ENCODE measurements at regions not wholly inside any gene's neighbourhood (a gene's known extent, or its start where the extent isn't known, plus 50 kb on each side); places are given as distances from the start of the nearest gene placed in this dataset.

- no peak for DNase-seq (ENCODE audit: insufficient read length, low spot score)
- FAIRE-seq = no peak
These were observed 194.3 kb downstream of the HS3ST3A1 start for GRCh38 chr17:13407381-13407780.

- no peak for FAIRE-seq
- DNase-seq (ENCODE audit: insufficient read length, low spot score) = no peak
These were observed 195.9 kb downstream of the HS3ST3A1 start for GRCh38 chr17:13405807-13406206.

- FAIRE-seq = no peak
- DNase-seq (ENCODE audit: insufficient read length, low spot score) = no peak
These were observed 196.6 kb downstream of the HS3ST3A1 start for GRCh38 chr17:13405080-13405479.

- DNase-seq (ENCODE audit: insufficient read length, low spot score) = no peak
These were observed 197.5 kb downstream of the HS3ST3A1 start for GRCh38 chr17:13403982-13404946.

GRCh38 chr17:13400491-13400890 lies 201.2 kb downstream of the HS3ST3A1 start:
- FAIRE-seq (no peak), DNase-seq (ENCODE audit: insufficient read length, low spot score) (no peak)

More at GRCh38 chr17:13403982-13404946, 197.5 kb downstream of the HS3ST3A1 start:
- FAIRE-seq = no peak

- FAIRE-seq = no peak
These were observed 202.9 kb downstream of the HS3ST3A1 start for GRCh38 chr17:13398853-13399252.

GRCh38 chr17:13398091-13398490 lies 203.6 kb downstream of the HS3ST3A1 start:
- DNase-seq (ENCODE audit: insufficient read length, low spot score) (no peak), FAIRE-seq (no peak)

More at GRCh38 chr17:13398853-13399252, 202.9 kb downstream of the HS3ST3A1 start:
- no peak for DNase-seq (ENCODE audit: insufficient read length, low spot score)

- DNase-seq (ENCODE audit: insufficient read length, low spot score) (no peak), FAIRE-seq (no peak)
These were observed 205.9 kb downstream of the HS3ST3A1 start for GRCh38 chr17:13395862-13396261.

GRCh38 chr17:13395346-13395745 lies 206.4 kb downstream of the HS3ST3A1 start:
- FAIRE-seq = no peak
- DNase-seq (ENCODE audit: insufficient read length, low spot score) = no peak

- FAIRE-seq = no peak
- no peak for DNase-seq (ENCODE audit: insufficient read length, low spot score)
These were observed 207.7 kb downstream of the HS3ST3A1 start for GRCh38 chr17:13393841-13394710.

GRCh38 chr17:13387952-13388351 lies 213.8 kb downstream of the HS3ST3A1 start:
- DNase-seq (ENCODE audit: insufficient read length, low spot score) (no peak), FAIRE-seq (no peak)

- DNase-seq (ENCODE audit: insufficient read length, low spot score) (no peak), FAIRE-seq (no peak)
These were observed 214.5 kb downstream of the HS3ST3A1 start for GRCh38 chr17:13387236-13387635.

- DNase-seq (ENCODE audit: insufficient read length, low spot score) (no peak), FAIRE-seq (no peak)
These were observed 216.2 kb downstream of the HS3ST3A1 start for GRCh38 chr17:13385481-13385911.

- FAIRE-seq = no peak
- DNase-seq (ENCODE audit: insufficient read length, low spot score) = no peak
These were observed 217.1 kb downstream of the HS3ST3A1 start for GRCh38 chr17:13384626-13385025.

- DNase-seq (ENCODE audit: insufficient read length, low spot score) = no peak
- FAIRE-seq = no peak
These were observed 223.4 kb downstream of the HS3ST3A1 start for GRCh38 chr17:13378361-13378760.

- DNase-seq (ENCODE audit: insufficient read length, low spot score) (no peak), FAIRE-seq (no peak)
These were observed 227.3 kb downstream of the HS3ST3A1 start for GRCh38 chr17:13374203-13375143.

- no peak for FAIRE-seq
These were observed 229.3 kb downstream of the HS3ST3A1 start for GRCh38 chr17:13372432-13372831.

GRCh38 chr17:13367154-13367553 lies 234.6 kb downstream of the HS3ST3A1 start:
- no peak for FAIRE-seq

More at GRCh38 chr17:13372432-13372831, 229.3 kb downstream of the HS3ST3A1 start:
- no peak for DNase-seq (ENCODE audit: insufficient read length, low spot score)

GRCh38 chr17:13365331-13365730 lies 236.4 kb downstream of the HS3ST3A1 start:
- DNase-seq (ENCODE audit: insufficient read length, low spot score) (no peak), FAIRE-seq (no peak)

More at GRCh38 chr17:13367154-13367553, 234.6 kb downstream of the HS3ST3A1 start:
- no peak for DNase-seq (ENCODE audit: insufficient read length, low spot score)

GRCh38 chr17:13363771-13364170 lies 238.0 kb downstream of the HS3ST3A1 start:
- FAIRE-seq (no peak), DNase-seq (ENCODE audit: insufficient read length, low spot score) (no peak)
